Activated CD4-positive, alpha-beta T cell treated with anti-CD3 and anti-CD28 coated beads for 36 hours (primary cell): ENCODE measurements at regions not wholly inside any gene's neighbourhood (a gene's known extent, or its start where the extent isn't known, plus 50 kb on each side); places are given as distances from the start of the nearest gene placed in this dataset.

ENCODE experiments used
- ATAC-seq: fragments of 200-7000 bp; cut with Tn5 transposase; one replicate; pipeline ENCODE4 v1.10.0; 2021; ENCODE audit warnings: mild to moderate bottlenecking, moderate library complexity
- CTCF ChIA-PET: fragments of 350-600 bp; sonication (Branson Sonifier 250); formaldehyde crosslinking; loops from one replicate; lab custom pipeline; 2021; ENCODE audit warnings: antibody characterized with exemption; lab: Charles Lee
- POLR2A ChIA-PET: fragments of 350-600 bp; sonication (Branson Sonifier 250); formaldehyde crosslinking; loops from one replicate; lab custom pipeline; 2021; ENCODE audit warnings: antibody characterized with exemption, inconsistent platforms; lab: Charles Lee
- DNase-seq: peaks from one replicate; pipeline ENCODE4 v3.0.0-alpha.2; 2020
- H3K27ac Mint-ChIP-seq: one replicate; pipeline ENCODE4 v1.8.0; 2021; ENCODE audit warnings: mixed read lengths
- H3K27me3 Mint-ChIP-seq: one replicate; pipeline ENCODE4 v1.8.0; 2021; ENCODE audit warnings: mixed read lengths
- H3K36me3 Mint-ChIP-seq: one replicate; pipeline ENCODE4 v1.8.0; 2021; ENCODE audit warnings: low read depth, mixed read lengths
- H3K4me1 Mint-ChIP-seq: one replicate; pipeline ENCODE4 v1.8.0; 2021; ENCODE audit warnings: mixed read lengths
- H3K4me3 Mint-ChIP-seq: one replicate; pipeline ENCODE4 v1.8.0; 2021; ENCODE audit warnings: mild to moderate bottlenecking, moderate library complexity, mixed read lengths
- H3K9me3 Mint-ChIP-seq: one replicate; pipeline ENCODE4 v1.8.0; 2021; ENCODE audit warnings: low read depth, mixed read lengths
- intact Hi-C, 2 experiments: fragments of 100-400 bp; cut with DNase I in 1 of 2; cut with micrococcal nuclease in 1 of 2; formaldehyde crosslinking; loops; one replicate each; pipeline versions ENCODE4 v1.14.2 to v1.15.1; 2022 to 2024; cut with DNase I, micrococcal nuclease

- ChIA-PET POLR2A (no interaction called here), CTCF (no interaction called here)
- no peak for DNase-seq
- H3K36me3 Mint-ChIP-seq: no peaks in the 10 kb centered on the region
- H3K9me3 Mint-ChIP-seq: peaks cover 3% of the 10 kb centered on the region
- H3K27me3 Mint-ChIP-seq: no peaks in the 10 kb centered on the region
- intact Hi-C loops: loop anchor here in 1 of 2 experiments (5.0 kb wide), 1 partner anchor 1753 kb away; no protein-coding TSS in a partner anchor
- H3K4me1 Mint-ChIP-seq: no peaks in the 10 kb centered on the region
- no peak overlapping the region for H3K4me3 Mint-ChIP-seq
- H3K27ac Mint-ChIP-seq: no peak overlapping the region
- no peak for ATAC-seq
These were observed 259.6 kb upstream of the RRP15 start for GRCh38 chr1:218025454-218025853.

GRCh38 chr1:218027152-218027551, 257.9 kb upstream of the RRP15 start:
- CTCF ChIA-PET: no interaction called here
- intact Hi-C loops: loop anchor here in 1 of 2 experiments (5.0 kb wide), 1 partner anchor 1755 kb away; no protein-coding TSS in a partner anchor

GRCh38 chr1:218030846-218031245, 254.2 kb upstream of the RRP15 start:
- Mint-ChIP-seq H3K27ac (no peak overlapping the region), H3K4me3 (no peak overlapping the region), H3K9me3 (no peaks in the 10 kb centered on the region), H3K27me3 (no peaks in the 10 kb centered on the region), H3K36me3 (no peaks in the 10 kb centered on the region), H3K4me1 (no peaks in the 10 kb centered on the region)
- ATAC-seq (no peak), DNase-seq (no peak)
- POLR2A ChIA-PET: no interaction called here
- intact Hi-C loops: no loop called here
- CTCF ChIA-PET: no interaction called here

More at GRCh38 chr1:218027152-218027551, 257.9 kb upstream of the RRP15 start:
- H3K27me3 Mint-ChIP-seq: no peaks in the 10 kb centered on the region
- no peaks in the 10 kb centered on the region for H3K4me1 Mint-ChIP-seq
- ATAC-seq: no peak
- POLR2A ChIA-PET: no interaction called here
- H3K4me3 Mint-ChIP-seq: no peak overlapping the region
- peaks cover 3% of the 10 kb centered on the region for H3K9me3 Mint-ChIP-seq
- no peaks in the 10 kb centered on the region for H3K36me3 Mint-ChIP-seq
- no peak overlapping the region for H3K27ac Mint-ChIP-seq
- no peak for DNase-seq

- H3K9me3 Mint-ChIP-seq: no peaks in the 10 kb centered on the region
- ChIA-PET CTCF (interaction anchor here (0.7 kb wide), 1 partner anchor 125 kb away, joined by 3 read pairs; no protein-coding TSS in a partner anchor), POLR2A (no interaction called here)
- DNase-seq: no peak
- H3K27me3 Mint-ChIP-seq: no peaks in the 10 kb centered on the region
- no peak overlapping the region for H3K27ac Mint-ChIP-seq
- ATAC-seq: no peak
- no peaks in the 10 kb centered on the region for H3K4me1 Mint-ChIP-seq
- H3K4me3 Mint-ChIP-seq: no peak overlapping the region
- H3K36me3 Mint-ChIP-seq: no peaks in the 10 kb centered on the region
- intact Hi-C loops: no loop called here
These were observed 253.2 kb upstream of the RRP15 start for GRCh38 chr1:218031901-218032300.

GRCh38 chr1:218034468-218034867, 250.6 kb upstream of the RRP15 start:
- Mint-ChIP-seq H3K36me3 (no peaks in the 10 kb centered on the region), H3K27me3 (no peaks in the 10 kb centered on the region), H3K4me3 (no peak overlapping the region), H3K9me3 (peaks cover 3% of the 10 kb centered on the region), H3K27ac (no peak overlapping the region), H3K4me1 (no peaks in the 10 kb centered on the region)
- ChIA-PET POLR2A (no interaction called here), CTCF (no interaction called here)
- ATAC-seq: no peak
- intact Hi-C loops: no loop called here
- DNase-seq: no peak

- ChIA-PET CTCF (interaction anchor here (0.6 kb wide), 1 partner anchor 124 kb away, joined by 3 read pairs; no protein-coding TSS in a partner anchor), POLR2A (no interaction called here)
- H3K4me1 Mint-ChIP-seq: no peaks in the 10 kb centered on the region
- H3K36me3 Mint-ChIP-seq: no peaks in the 10 kb centered on the region
- DNase-seq: no peak
- H3K4me3 Mint-ChIP-seq: no peak overlapping the region
- no peak for ATAC-seq
- peaks cover 2% of the 10 kb centered on the region for H3K9me3 Mint-ChIP-seq
- no peaks in the 10 kb centered on the region for H3K27me3 Mint-ChIP-seq
- intact Hi-C loops: no loop called here
- no peak overlapping the region for H3K27ac Mint-ChIP-seq
These were observed 236.2 kb upstream of the RRP15 start for GRCh38 chr1:218048828-218049420.

GRCh38 chr1:218049641-218050040, 235.5 kb upstream of the RRP15 start:
- Mint-ChIP-seq H3K4me3 (no peak overlapping the region), H3K27me3 (no peaks in the 10 kb centered on the region), H3K36me3 (no peaks in the 10 kb centered on the region)

GRCh38 chr1:218058730-218059129, 226.4 kb upstream of the RRP15 start:
- DNase-seq: no peak
- no peak for ATAC-seq
- intact Hi-C loops: no loop called here
- ChIA-PET CTCF (no interaction called here), POLR2A (no interaction called here)
- no peaks in the 10 kb centered on the region for H3K36me3 Mint-ChIP-seq
- H3K9me3 Mint-ChIP-seq: no peaks in the 10 kb centered on the region
- H3K4me3 Mint-ChIP-seq: no peak overlapping the region
- no peaks in the 10 kb centered on the region for H3K4me1 Mint-ChIP-seq
- H3K27ac Mint-ChIP-seq: no peak overlapping the region
- no peaks in the 10 kb centered on the region for H3K27me3 Mint-ChIP-seq

More at GRCh38 chr1:218049641-218050040, 235.5 kb upstream of the RRP15 start:
- H3K4me1 Mint-ChIP-seq: no peaks in the 10 kb centered on the region
- no peak overlapping the region for H3K27ac Mint-ChIP-seq
- POLR2A ChIA-PET: no interaction called here
- peaks cover 2% of the 10 kb centered on the region for H3K9me3 Mint-ChIP-seq
- intact Hi-C loops: no loop called here
- ATAC-seq: no peak
- DNase-seq: no peak
- CTCF ChIA-PET: interaction anchor here (0.6 to 0.7 kb wide), 3 partner anchors 39 to 160 kb away, joined by 3 read pairs; no protein-coding TSS in a partner anchor

- Mint-ChIP-seq H3K36me3 (no peaks in the 10 kb centered on the region), H3K27ac (no peak overlapping the region), H3K27me3 (no peaks in the 10 kb centered on the region), H3K9me3 (peaks cover 3% of the 10 kb centered on the region), H3K4me1 (no peaks in the 10 kb centered on the region), H3K4me3 (no peak overlapping the region)
- ChIA-PET CTCF (no interaction called here), POLR2A (no interaction called here)
- no peak for DNase-seq
- no peak for ATAC-seq
- intact Hi-C loops: no loop called here
These were observed 220.7 kb upstream of the RRP15 start for GRCh38 chr1:218064426-218064825.

GRCh38 chr1:218066332-218066731, 218.8 kb upstream of the RRP15 start:
- ATAC-seq: no peak
- no peaks in the 10 kb centered on the region for H3K36me3 Mint-ChIP-seq
- H3K9me3 Mint-ChIP-seq: peaks cover 3% of the 10 kb centered on the region

GRCh38 chr1:218068241-218068640, 216.9 kb upstream of the RRP15 start:
- no peak for DNase-seq
- ChIA-PET CTCF (no interaction called here), POLR2A (no interaction called here)
- intact Hi-C loops: no loop called here
- no peak overlapping the region for H3K27ac Mint-ChIP-seq
- ATAC-seq: no peak
- H3K4me3 Mint-ChIP-seq: no peak overlapping the region
- H3K9me3 Mint-ChIP-seq: peaks cover 3% of the 10 kb centered on the region
- H3K27me3 Mint-ChIP-seq: no peaks in the 10 kb centered on the region
- no peaks in the 10 kb centered on the region for H3K36me3 Mint-ChIP-seq
- H3K4me1 Mint-ChIP-seq: no peaks in the 10 kb centered on the region

More at GRCh38 chr1:218066332-218066731, 218.8 kb upstream of the RRP15 start:
- Mint-ChIP-seq H3K4me1 (no peaks in the 10 kb centered on the region), H3K27me3 (no peaks in the 10 kb centered on the region), H3K27ac (no peak overlapping the region), H3K4me3 (no peak overlapping the region)
- intact Hi-C loops: no loop called here
- POLR2A ChIA-PET: no interaction called here
- no peak for DNase-seq
- CTCF ChIA-PET: no interaction called here

- intact Hi-C loops: no loop called here
These were observed 215.9 kb upstream of the RRP15 start for GRCh38 chr1:218069180-218069579.

More at GRCh38 chr1:218069180-218069579, 215.9 kb upstream of the RRP15 start:
- no peak overlapping the region for H3K4me3 Mint-ChIP-seq
- ChIA-PET CTCF (no interaction called here), POLR2A (no interaction called here)
- H3K36me3 Mint-ChIP-seq: no peaks in the 10 kb centered on the region
- ATAC-seq: no peak
- no peak for DNase-seq
- no peaks in the 10 kb centered on the region for H3K4me1 Mint-ChIP-seq
- peaks cover 1% of the 10 kb centered on the region for H3K9me3 Mint-ChIP-seq
- H3K27me3 Mint-ChIP-seq: no peaks in the 10 kb centered on the region
- H3K27ac Mint-ChIP-seq: no peak overlapping the region
